ENCODE measurements at regions not wholly inside any gene's neighbourhood (a gene's known extent, or its start where the extent isn't known, plus 50 kb on each side); places are given as distances from the start of the nearest gene placed in this dataset.
A peak's percentile ranks its signal among the peaks of the same experiment; 100 is the strongest.

DNA sequence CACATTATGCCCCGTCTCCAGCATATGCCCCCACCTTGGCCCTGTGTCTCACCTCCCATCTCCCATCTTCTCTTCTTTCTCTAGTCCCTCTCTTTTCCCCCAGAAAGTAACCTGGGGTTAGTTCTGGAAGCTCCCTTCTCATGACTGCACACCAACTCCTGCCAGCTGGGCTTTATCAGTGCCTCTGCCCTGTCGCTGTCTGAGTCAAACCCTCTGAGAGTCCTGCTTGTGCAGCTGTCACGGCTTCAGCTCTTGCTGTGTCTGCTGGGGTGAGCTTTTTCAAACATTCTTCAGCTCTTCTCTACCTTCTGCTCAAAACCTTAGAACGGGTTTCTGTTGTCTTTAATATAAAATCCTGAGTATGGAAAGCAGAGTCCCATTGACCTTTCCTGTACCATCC is 304.5 kb upstream of the B3GAT1 start:
- POLR2A ChIA-PET, result no interaction called here
- DNase-seq (ENCODE audit: extremely low spot score), result no peak
- TF ChIP-seq FOXA1 (IDR thresholded peaks at IDR 0.05) (no peak), ARNT (IDR thresholded peaks at IDR 0.05) (no peak), FOXK2 (IDR thresholded peaks at IDR 0.05) (no peak), ZNF384 (IDR thresholded peaks at IDR 0.05) (no peak), ELF4 (IDR thresholded peaks at IDR 0.05) (no peak), BHLHE40 (IDR thresholded peaks at IDR 0.05; ENCODE audit: borderline replicate concordance) (no peak), SUZ12 (IDR thresholded peaks at IDR 0.05) (no peak), PKNOX1 (IDR thresholded peaks at IDR 0.05) (no peak), FOXM1 (IDR thresholded peaks at IDR 0.05; ENCODE audit: borderline replicate concordance) (no peak), NFRKB (IDR thresholded peaks at IDR 0.05) (no peak), CTBP1 (IDR thresholded peaks at IDR 0.05; ENCODE audit: borderline replicate concordance) (no peak), HDGF (IDR thresholded peaks at IDR 0.05; ENCODE audit: borderline replicate concordance) (no peak), L3MBTL2 (conservative IDR thresholded peaks at IDR 0.05) (no peak), SP1 (IDR thresholded peaks at IDR 0.05) (no peak), LEF1 (IDR thresholded peaks at IDR 0.05; ENCODE audit: borderline replicate concordance) (no peak), TARDBP (IDR thresholded peaks at IDR 0.05) (no peak)
- CTCF ChIA-PET, result interaction anchor here (0.6 to 2.2 kb wide), 2 partner anchors 9 to 32 kb away, joined by 3 to 13 read pairs; no protein-coding TSS in a partner anchor

- no peak for DNase-seq (ENCODE audit: extremely low spot score)
- ChIA-PET POLR2A (no interaction called here), CTCF (interaction anchor here (1.6 kb wide), 1 partner anchor 12 kb away, joined by 5 read pairs; no protein-coding TSS in a partner anchor)
- TF ChIP-seq ARNT (IDR thresholded peaks at IDR 0.05), result no peak
- no peak for TF ChIP-seq NFRKB (IDR thresholded peaks at IDR 0.05)
- TF ChIP-seq CTBP1 (IDR thresholded peaks at IDR 0.05; ENCODE audit: borderline replicate concordance), result no peak
- TF ChIP-seq ZNF384 (IDR thresholded peaks at IDR 0.05), result no peak
- TF ChIP-seq HDGF (IDR thresholded peaks at IDR 0.05; ENCODE audit: borderline replicate concordance), result no peak
- no peak for TF ChIP-seq ELF4 (IDR thresholded peaks at IDR 0.05)
- TF ChIP-seq FOXM1 (IDR thresholded peaks at IDR 0.05; ENCODE audit: borderline replicate concordance), result no peak
- no peak for TF ChIP-seq FOXK2 (IDR thresholded peaks at IDR 0.05)
- no peak for TF ChIP-seq SUZ12 (IDR thresholded peaks at IDR 0.05)
- no peak for TF ChIP-seq PKNOX1 (IDR thresholded peaks at IDR 0.05)
- TF ChIP-seq FOXA1 (IDR thresholded peaks at IDR 0.05), result no peak
These were observed 302.1 kb upstream of the B3GAT1 start for GRCh38 chr11:134714021-134714656.

DNA sequence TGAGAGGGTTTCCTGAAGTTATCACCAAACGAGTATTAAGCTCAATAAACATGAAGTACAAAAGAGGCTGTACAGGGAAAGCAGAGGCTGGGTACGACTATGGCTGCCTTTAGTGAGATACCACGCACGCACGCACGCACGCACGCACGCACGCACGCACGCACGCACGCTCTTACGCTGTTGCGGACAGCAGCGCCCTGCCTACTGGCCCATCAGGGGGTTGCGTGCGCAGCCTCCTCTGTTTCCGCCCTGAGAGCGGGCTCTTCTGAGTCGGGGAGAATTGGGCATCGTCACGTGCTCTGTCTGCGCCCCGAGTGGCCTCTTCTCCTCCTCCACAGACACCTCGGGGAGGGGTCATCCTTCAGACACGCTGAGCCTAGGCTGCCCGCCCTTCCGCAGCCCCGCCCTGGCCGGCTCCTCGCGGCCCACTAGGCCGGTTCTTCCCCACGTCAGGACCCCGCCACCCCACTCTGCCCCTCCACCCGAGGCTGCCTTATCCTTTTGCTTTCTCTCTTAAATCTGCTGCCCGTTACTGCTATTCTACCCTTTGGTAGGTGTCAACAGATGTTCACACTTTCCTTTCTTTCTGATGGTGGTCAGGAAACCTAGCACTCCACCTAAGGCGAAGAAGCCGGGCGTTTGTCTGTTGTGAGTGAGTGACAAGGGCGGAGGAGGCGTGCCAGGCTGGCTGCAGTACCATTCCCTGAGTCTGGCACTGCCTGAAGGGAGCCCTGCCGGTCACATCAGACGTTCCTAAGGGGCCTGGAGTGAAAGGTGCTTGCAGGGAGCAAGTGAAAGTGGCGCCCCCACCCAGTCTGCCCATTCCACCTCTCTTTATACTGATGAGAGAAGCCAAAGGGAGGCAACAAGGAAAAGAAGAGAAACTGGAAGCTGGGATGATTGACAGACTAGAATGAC is 300.4 kb upstream of the B3GAT1 start:
- TF ChIP-seq PKNOX1 (IDR thresholded peaks at IDR 0.05) (0 out of 2 replicates have a peak, but pooled peaks have one; percentile 7), LEF1 (IDR thresholded peaks at IDR 0.05; ENCODE audit: borderline replicate concordance) (no peak), ZNF384 (IDR thresholded peaks at IDR 0.05) (no peak), SUZ12 (IDR thresholded peaks at IDR 0.05) (no peak), TARDBP (IDR thresholded peaks at IDR 0.05) (no peak)
- POLR2A ChIA-PET, result no interaction called here
- DNase-seq (ENCODE audit: extremely low spot score), result no peak
- CTCF ChIA-PET, result interaction anchor here (0.7 to 1.6 kb wide), 2 partner anchors 12 to 13 kb away, joined by 3 to 5 read pairs; no protein-coding TSS in a partner anchor

DNA sequence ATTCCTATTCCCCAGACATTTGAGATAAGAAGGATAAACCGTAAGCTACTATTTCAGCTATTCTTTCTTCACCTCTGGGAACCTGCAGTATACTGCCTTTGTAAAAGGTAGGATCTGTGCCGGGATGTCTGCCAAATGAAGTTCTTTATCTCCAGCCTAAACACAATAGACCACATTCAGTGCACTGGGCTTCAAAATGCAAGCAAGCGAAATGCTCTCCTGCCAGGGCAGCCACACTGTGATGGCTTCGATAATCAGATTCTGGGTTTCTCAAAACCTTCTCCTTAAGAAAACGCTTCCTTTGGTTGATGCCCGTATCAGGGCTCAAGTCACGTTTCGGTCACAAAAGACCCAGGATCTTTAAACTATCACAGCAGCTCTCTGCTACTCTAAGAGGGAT is 299.5 kb upstream of the B3GAT1 start:
- TF ChIP-seq PKNOX1 (IDR thresholded peaks at IDR 0.05) (no peak), FOXM1 (IDR thresholded peaks at IDR 0.05; ENCODE audit: borderline replicate concordance) (no peak), L3MBTL2 (conservative IDR thresholded peaks at IDR 0.05) (no peak), BHLHE40 (IDR thresholded peaks at IDR 0.05; ENCODE audit: borderline replicate concordance) (no peak), ARNT (IDR thresholded peaks at IDR 0.05) (no peak), FOXK2 (IDR thresholded peaks at IDR 0.05) (no peak), ELF4 (IDR thresholded peaks at IDR 0.05) (no peak), ZNF384 (IDR thresholded peaks at IDR 0.05) (no peak), SUZ12 (IDR thresholded peaks at IDR 0.05) (no peak), FOXA1 (IDR thresholded peaks at IDR 0.05) (no peak), CTBP1 (IDR thresholded peaks at IDR 0.05; ENCODE audit: borderline replicate concordance) (no peak), LEF1 (IDR thresholded peaks at IDR 0.05; ENCODE audit: borderline replicate concordance) (no peak), HDGF (IDR thresholded peaks at IDR 0.05; ENCODE audit: borderline replicate concordance) (no peak), SP1 (IDR thresholded peaks at IDR 0.05) (no peak)
- CTCF ChIA-PET, result no interaction called here

DNA sequence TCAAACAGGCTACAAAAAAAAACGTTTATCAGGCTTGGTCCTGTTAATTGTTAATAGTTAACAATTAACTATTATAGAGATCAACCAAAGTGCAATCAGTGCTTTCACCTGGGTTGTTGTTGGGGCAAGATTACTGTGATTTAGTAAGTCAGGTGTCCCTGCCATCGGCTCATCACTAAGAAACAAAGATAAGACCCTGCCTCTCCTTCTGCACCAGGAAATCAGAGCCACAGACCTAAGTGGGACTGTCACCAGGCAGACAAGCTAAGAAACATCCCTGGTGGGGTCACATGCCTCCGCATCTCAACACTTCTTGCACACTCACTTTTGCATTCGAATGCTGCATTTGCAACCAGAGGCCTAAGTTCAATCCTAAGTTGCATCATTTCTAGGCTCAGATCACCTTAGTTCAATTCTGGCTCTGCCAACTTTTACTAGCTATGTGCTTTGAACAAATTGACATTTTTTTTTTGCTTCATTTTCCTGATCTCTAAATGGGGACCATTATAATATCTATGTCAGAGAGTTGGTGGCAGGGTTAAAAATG is 298.9 kb upstream of the B3GAT1 start:
- ChIA-PET CTCF (no interaction called here), POLR2A (no interaction called here)
- DNase-seq (ENCODE audit: extremely low spot score), result no peak
- TF ChIP-seq CTBP1 (IDR thresholded peaks at IDR 0.05; ENCODE audit: borderline replicate concordance) (no peak), TARDBP (IDR thresholded peaks at IDR 0.05) (no peak), L3MBTL2 (conservative IDR thresholded peaks at IDR 0.05) (no peak), BHLHE40 (IDR thresholded peaks at IDR 0.05; ENCODE audit: borderline replicate concordance) (no peak), SUZ12 (IDR thresholded peaks at IDR 0.05) (no peak), PKNOX1 (IDR thresholded peaks at IDR 0.05) (no peak), ELF4 (IDR thresholded peaks at IDR 0.05) (no peak), NFRKB (IDR thresholded peaks at IDR 0.05) (no peak), ZNF384 (IDR thresholded peaks at IDR 0.05) (no peak), SP1 (IDR thresholded peaks at IDR 0.05) (no peak), FOXK2 (IDR thresholded peaks at IDR 0.05) (no peak), FOXA1 (IDR thresholded peaks at IDR 0.05) (no peak), ARNT (IDR thresholded peaks at IDR 0.05) (no peak), HDGF (IDR thresholded peaks at IDR 0.05; ENCODE audit: borderline replicate concordance) (no peak)

More for the DNA sequence above, 299.5 kb upstream of the B3GAT1 start:
- DNase-seq (ENCODE audit: extremely low spot score), result no peak
- POLR2A ChIA-PET, result no interaction called here
